ENCODE measurements at regions not wholly inside any gene's neighbourhood (a gene's known extent, or its start where the extent isn't known, plus 50 kb on each side); places are given as distances from the start of the nearest gene placed in this dataset.

- in situ Hi-C loops (cut with MboI; ENCODE audit: low pct_unique_long_range_greater_than_20kb, low sequenced_read_pairs, unreplicated experiment) = no loop called here
- TF ChIP-seq, protein P1, sequence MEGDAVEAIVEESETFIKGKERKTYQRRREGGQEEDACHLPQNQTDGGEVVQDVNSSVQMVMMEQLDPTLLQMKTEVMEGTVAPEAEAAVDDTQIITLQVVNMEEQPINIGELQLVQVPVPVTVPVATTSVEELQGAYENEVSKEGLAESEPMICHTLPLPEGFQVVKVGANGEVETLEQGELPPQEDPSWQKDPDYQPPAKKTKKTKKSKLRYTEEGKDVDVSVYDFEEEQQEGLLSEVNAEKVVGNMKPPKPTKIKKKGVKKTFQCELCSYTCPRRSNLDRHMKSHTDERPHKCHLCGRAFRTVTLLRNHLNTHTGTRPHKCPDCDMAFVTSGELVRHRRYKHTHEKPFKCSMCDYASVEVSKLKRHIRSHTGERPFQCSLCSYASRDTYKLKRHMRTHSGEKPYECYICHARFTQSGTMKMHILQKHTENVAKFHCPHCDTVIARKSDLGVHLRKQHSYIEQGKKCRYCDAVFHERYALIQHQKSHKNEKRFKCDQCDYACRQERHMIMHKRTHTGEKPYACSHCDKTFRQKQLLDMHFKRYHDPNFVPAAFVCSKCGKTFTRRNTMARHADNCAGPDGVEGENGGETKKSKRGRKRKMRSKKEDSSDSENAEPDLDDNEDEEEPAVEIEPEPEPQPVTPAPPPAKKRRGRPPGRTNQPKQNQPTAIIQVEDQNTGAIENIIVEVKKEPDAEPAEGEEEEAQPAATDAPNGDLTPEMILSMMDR (IDR thresholded peaks at IDR 0.05; ENCODE audit: extremely low read depth, insufficient read depth, missing control alignments) = no peak
- no peak for DNase-seq (ENCODE audit: low spot score)
These were observed 207.9 kb upstream of the LYPLAL1 start for GRCh38 chr1:218965821-218966220.

- in situ Hi-C loops (cut with MboI; ENCODE audit: low pct_unique_long_range_greater_than_20kb, low sequenced_read_pairs, unreplicated experiment) = no loop called here
- no peak for DNase-seq (ENCODE audit: low spot score)
- TF ChIP-seq, protein P1 (IDR thresholded peaks at IDR 0.05; ENCODE audit: extremely low read depth, insufficient read depth, missing control alignments) = no peak
These were observed 206.4 kb upstream of the LYPLAL1 start for GRCh38 chr1:218967254-218967653.

DNA sequence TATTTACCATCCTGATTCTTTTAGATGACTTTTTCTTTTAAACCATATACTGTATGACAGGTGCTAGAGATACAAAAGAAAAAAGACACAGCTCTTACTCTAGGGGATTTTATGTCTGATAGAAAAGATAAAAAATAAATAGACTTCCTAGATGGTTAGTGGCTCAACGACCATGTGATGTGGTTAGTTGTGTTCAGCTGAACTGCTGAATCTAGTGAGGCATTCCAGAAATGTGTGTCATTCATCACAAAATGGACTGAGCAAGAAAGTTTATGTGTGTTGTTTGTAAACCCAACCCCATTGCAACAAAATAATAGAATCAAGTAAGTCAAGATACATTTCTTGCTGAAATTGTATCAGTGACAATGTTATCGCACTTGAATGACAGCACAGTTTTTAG is 205.8 kb upstream of the LYPLAL1 start:
- no peak for DNase-seq (ENCODE audit: low spot score)
- in situ Hi-C loops (cut with MboI; ENCODE audit: low pct_unique_long_range_greater_than_20kb, low sequenced_read_pairs, unreplicated experiment) = no loop called here
- TF ChIP-seq, protein P1 (IDR thresholded peaks at IDR 0.05; ENCODE audit: extremely low read depth, insufficient read depth, missing control alignments) = no peak

GRCh38 chr1:218969006-218969405 is 204.7 kb upstream of the LYPLAL1 start:
- TF ChIP-seq, protein P1 (IDR thresholded peaks at IDR 0.05; ENCODE audit: extremely low read depth, insufficient read depth, missing control alignments) = no peak
- no peak for DNase-seq (ENCODE audit: low spot score)
- in situ Hi-C loops (cut with MboI; ENCODE audit: low pct_unique_long_range_greater_than_20kb, low sequenced_read_pairs, unreplicated experiment) = no loop called here

DNA sequence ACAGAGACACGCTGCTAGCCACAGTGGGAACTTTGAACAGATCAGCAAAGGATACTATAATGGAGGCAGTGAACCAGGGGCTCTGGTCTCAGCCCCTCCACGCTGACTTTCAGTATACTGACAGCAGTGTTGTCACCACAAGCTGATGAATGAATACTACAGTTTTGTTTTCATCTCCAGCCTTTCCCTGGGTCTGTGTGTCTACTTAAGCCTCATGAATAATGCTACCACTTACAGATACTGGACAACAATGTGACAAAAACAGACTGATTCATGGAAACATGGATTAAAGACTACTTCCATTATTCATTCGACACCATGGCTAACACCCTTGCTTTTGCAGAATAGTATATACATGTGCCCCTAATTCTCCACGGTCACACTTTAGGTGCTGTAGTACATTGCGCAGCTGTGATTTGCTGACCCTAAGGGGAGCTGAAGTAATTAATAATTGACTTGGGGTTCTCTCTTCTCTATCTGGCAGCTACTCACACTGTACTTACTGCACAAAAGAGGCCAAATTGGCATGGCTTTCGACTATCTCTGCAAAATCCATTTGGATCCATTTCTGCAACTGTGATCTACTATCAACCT is 203.2 kb upstream of the LYPLAL1 start:
- TF ChIP-seq, protein P1 (IDR thresholded peaks at IDR 0.05; ENCODE audit: extremely low read depth, insufficient read depth, missing control alignments) = no peak
- DNase-seq (ENCODE audit: low spot score) = no peak
- in situ Hi-C loops (cut with MboI; ENCODE audit: low pct_unique_long_range_greater_than_20kb, low sequenced_read_pairs, unreplicated experiment) = no loop called here

- TF ChIP-seq, protein P1 (IDR thresholded peaks at IDR 0.05; ENCODE audit: extremely low read depth, insufficient read depth, missing control alignments) = no peak
- DNase-seq (ENCODE audit: low spot score) = no peak
- in situ Hi-C loops (cut with MboI; ENCODE audit: low pct_unique_long_range_greater_than_20kb, low sequenced_read_pairs, unreplicated experiment) = no loop called here
These were observed 202.5 kb upstream of the LYPLAL1 start for GRCh38 chr1:218971156-218971555.
